PFSK-1 (cell line): ENCODE measurements at regions not wholly inside any gene's neighbourhood (a gene's known extent, or its start where the extent isn't known, plus 50 kb on each side); places are given as distances from the start of the nearest gene placed in this dataset.

Experiments used
- POLR2AphosphoS5 ChIP-seq: IDR thresholded peaks from 2 replicates; pipeline ENCODE4 v1.6.1; 2012; ENCODE audit warnings: low read depth, mild to moderate bottlenecking, control low read depth, low read length, moderate library complexity
- TF ChIP-seq, protein P1 (sequence below), 2 experiments: IDR thresholded peaks; 2 replicates each; pipeline versions ENCODE4 v1.6.1 to v1.8.0; 2011 to 2012; ENCODE audit warnings: low read depth in 2 of 2, low read length in 2 of 2, control low read depth in 1 of 2, inconsistent platforms in 1 of 2, mild to moderate bottlenecking in 1 of 2, moderate library complexity in 1 of 2; ENCODE audit not compliant: insufficient read depth in 1 of 2

GRCh38 chr2:238968616-238969384 lies 120.9 kb downstream of the TWIST2 start:
- no peak for TF ChIP-seq POLR2AphosphoS5
- TF ChIP-seq, protein P1, sequence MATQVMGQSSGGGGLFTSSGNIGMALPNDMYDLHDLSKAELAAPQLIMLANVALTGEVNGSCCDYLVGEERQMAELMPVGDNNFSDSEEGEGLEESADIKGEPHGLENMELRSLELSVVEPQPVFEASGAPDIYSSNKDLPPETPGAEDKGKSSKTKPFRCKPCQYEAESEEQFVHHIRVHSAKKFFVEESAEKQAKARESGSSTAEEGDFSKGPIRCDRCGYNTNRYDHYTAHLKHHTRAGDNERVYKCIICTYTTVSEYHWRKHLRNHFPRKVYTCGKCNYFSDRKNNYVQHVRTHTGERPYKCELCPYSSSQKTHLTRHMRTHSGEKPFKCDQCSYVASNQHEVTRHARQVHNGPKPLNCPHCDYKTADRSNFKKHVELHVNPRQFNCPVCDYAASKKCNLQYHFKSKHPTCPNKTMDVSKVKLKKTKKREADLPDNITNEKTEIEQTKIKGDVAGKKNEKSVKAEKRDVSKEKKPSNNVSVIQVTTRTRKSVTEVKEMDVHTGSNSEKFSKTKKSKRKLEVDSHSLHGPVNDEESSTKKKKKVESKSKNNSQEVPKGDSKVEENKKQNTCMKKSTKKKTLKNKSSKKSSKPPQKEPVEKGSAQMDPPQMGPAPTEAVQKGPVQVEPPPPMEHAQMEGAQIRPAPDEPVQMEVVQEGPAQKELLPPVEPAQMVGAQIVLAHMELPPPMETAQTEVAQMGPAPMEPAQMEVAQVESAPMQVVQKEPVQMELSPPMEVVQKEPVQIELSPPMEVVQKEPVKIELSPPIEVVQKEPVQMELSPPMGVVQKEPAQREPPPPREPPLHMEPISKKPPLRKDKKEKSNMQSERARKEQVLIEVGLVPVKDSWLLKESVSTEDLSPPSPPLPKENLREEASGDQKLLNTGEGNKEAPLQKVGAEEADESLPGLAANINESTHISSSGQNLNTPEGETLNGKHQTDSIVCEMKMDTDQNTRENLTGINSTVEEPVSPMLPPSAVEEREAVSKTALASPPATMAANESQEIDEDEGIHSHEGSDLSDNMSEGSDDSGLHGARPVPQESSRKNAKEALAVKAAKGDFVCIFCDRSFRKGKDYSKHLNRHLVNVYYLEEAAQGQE (IDR thresholded peaks at IDR 0.05; ENCODE audit: insufficient read depth in 1 of 2, low read depth in 2 of 2, low read length in 2 of 2): no peak
